Lung microvascular endothelial cell (primary cell): ENCODE measurements at regions not wholly inside any gene's neighbourhood (a gene's known extent, or its start where the extent isn't known, plus 50 kb on each side); places are given as distances from the start of the nearest gene placed in this dataset.
"Not testable (repeated sequence)": the region's sequence is repeated elsewhere in the genome, so short reads cannot be mapped to it uniquely, and the experiment has no call there.

ENCODE experiments used
- DNase-seq, 2 donors: peaks; one replicate each; pipeline versions ENCODE4 v3.0.0 to v3.0.0-alpha.2; 2010; ENCODE audit warnings: low read depth in 2 of 2

DNA sequence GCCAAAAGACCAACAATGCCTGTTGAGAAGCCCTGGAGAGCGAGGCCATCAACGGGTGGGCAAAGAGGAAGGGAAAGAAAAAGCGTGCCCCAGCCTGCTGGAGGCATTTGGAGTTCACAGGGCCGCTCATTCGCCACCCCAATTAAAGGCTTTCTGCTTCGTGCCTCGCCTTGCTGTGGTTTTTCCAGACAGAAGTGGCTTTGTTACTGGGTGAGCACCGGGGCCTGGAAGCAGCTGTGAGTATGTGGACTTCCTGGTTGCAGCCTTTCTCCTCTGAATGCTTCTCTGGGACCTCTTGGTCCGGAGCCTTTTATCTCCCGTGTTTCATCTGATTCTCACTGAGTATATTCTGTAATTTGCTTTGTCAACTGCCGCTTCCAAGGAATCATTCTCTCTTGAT lies 118.1 kb upstream of the EGR2 start:
- no peak for DNase-seq

DNA sequence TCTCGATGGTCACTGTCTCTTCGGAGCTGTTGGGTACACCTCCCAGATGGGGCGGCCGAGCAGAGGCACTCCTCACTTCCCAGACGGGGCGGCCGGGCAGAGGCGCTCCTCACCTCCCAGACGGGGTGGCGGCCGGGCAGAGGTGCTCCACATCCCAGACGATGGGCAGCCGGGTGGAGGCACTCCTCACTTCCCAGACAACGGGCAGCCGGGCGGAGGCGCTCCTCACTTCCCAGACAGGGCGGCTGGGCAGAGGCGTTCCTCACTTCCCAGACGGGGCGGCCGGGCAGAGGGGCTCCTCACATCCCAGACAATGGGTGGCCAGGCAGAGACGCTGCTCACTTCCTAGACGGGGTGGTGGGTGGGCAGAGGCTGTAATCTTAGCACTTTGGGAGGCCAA lies 112.6 kb upstream of the EGR2 start:
- DNase-seq, result not testable (repeated sequence)

DNA sequence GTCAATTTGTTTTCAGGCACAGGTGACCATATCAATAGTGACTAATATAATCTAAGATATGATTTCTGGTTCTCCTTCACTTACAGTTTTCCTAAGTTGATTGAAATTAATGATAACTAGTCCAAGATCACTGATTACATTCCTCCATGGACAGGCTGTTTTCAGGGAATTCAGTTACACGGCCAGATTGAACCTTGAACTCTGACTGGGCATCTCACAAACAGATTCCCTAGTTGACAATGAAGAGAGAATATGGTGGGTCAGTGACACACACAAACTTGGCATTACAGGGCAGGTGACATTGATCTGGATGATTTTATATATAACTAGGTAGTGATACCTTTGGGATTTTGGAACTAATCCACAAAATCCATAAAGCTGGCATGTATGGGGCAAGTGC lies 110.2 kb upstream of the EGR2 start:
- no peak for DNase-seq

DNA sequence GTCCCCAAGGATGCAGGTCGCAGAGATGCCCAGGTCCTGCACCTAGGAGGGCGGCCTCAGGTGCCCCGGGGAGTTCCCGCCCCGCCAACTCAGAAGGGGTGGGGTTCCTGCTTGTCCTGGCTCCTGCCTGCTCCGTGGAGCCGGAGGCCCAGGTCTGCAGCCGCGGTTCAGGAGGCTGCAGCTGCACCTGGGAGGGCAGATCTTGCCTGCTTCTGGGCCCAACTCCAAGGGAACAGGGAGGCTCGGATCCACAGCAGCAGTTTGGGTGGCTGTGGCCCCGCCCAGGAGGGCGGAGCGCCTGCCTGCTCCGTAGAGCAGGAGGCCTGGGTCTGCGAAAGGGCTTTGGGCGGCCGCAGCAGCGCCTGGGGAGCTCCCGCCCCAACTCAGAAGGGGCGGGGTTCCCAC lies 108.2 kb upstream of the EGR2 start:
- DNase-seq, result no peak

DNA sequence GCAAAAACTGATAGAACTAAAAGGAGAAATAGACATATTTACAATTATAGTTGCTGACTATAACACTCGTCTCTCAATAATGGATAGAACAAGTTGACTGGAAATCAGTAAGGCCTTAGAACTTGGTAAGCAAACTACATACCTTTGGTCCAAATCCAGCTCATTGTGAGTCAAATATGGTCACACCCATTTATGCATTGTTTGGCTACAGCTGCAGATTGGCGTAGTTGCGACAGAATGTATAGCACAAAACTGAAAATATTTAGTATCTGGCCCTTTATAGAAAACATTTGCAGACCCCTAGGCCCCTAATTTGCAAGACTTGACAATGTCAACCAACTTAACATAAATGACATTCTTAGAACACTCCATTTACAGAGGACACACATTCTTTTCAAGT lies 103.6 kb upstream of the EGR2 start:
- no peak for DNase-seq

DNA sequence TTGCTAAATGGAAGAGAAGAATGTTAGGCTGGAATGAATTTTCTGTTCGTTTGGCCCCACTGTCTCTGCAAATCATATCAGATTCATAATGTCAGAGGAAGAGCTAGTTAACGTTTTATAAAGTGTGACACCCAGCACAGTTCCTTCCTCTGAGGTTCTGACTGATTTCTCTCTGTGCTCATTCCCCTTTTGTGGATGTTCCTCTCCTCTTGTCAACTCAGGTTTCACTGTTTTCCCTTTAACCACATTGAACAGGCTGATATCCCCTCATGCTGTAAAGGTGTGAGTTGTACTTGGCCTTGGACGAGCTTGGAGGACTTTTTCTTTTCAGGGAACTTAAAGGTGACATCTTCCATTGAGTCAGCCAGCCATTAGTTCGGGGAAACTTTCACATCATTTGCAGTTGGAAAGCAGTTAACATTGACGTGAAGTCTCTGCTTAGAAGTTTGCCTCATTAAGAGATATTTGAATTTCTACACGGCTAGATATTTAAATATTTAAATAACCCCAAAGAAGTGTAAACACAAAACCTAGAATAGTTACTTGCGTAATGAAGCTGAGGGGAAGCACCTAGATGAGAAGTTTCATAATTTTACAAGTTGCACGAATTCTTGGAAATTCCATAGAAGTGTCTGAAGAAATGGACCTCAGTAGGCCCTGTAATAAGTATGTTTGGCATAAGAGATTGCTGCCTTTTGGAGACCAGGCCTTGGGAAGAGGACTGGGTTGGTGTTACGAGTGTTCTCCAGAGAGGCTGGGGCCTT lies 101.5 kb upstream of the EGR2 start:
- no peak for DNase-seq

DNA sequence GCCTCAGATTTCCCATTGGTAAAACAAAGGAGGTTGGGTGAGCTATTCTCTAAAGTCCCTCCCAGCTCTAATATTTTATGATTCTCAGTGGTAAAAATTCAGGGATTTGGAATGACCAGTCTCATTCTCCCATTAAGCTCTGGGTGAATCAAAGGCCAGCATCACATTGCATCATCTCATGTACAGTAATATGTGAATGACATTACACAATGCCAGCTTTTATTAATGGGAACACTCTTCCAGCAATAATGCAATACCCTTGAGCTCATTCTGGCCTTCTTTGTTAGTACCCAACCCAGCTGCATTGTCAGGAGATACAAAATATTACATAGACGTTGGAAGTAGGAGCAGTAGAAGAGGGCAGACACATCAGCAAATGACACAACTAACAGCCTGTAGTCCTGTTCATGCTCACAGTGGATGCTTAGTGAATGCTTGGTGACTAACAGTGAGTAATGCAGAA lies 100.0 kb upstream of the EGR2 start:
- DNase-seq, result no peak

DNA sequence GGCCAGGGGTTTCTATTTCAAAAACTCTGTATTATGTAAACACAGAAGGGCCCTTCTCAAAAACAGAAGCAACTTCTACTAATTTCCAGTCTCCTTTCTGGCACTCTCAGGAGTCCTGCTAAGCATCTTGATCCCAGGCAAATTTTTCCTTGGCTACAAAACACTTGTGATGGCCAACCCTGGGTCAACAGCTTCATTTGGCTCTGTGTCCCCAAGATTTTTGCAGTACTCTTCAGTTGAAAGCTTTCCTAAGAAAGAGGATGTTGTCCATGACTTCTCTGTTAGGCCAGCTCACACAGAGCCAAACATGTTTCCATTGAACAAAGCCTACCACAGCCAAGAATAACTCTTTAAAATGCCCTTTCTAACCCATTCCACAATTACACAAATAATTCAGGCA lies 99.0 kb upstream of the EGR2 start:
- no peak for DNase-seq

DNA sequence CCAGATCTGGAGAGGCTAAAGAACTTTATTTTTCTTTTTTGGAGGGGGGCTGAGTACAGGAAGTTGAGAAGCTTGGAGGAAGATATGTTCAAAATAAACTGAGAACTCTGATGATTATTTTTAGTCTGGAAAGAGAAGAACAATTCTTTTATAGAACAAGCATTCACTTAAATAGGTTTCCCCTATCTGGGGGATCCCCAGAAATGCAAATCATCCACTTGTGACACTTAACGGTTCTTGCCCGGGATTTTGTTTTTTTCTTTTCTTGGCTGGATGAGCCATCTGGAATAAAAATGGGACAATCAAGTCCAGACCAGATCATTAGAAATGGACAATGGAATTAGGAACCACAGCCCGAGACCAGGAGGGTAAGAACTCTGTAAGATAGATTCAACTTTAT lies 95.9 kb upstream of the EGR2 start:
- no peak for DNase-seq

DNA sequence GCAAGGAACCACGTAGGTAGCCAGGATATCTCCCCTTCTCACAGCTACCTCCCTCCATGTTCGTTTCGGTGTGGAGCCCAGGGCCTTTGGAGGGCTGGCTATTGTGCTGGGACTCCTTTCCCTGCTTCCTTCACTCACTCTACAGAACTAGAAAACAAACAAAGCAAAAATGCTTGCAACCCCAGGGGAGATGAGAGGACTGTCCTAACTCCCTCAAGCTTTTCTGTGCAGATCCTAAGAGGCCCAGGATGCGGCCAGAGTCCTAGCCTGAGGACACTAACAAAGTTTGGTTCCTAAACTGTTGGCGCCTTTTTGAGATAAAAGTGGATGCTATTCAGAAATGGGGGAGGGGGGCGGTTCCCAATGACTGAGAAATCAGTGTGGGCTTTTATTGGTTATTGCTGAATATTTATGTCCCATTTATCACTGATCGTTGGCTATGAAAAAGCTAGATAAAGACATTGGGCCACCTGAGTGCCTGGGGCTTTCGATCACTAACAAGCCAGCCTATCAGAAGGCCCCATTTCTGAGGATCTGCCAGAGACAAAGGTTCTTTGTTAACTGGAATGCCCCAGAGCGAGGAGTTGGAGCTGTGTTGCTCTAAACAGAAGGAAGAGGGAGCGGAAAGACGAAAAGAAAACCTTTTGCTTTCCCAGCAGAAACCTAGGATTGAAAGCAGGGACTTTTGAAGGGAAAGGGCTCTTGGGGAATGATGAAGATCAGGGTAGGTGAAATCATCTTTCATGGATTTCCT lies 95.2 kb upstream of the EGR2 start:
- no peak for DNase-seq

DNA sequence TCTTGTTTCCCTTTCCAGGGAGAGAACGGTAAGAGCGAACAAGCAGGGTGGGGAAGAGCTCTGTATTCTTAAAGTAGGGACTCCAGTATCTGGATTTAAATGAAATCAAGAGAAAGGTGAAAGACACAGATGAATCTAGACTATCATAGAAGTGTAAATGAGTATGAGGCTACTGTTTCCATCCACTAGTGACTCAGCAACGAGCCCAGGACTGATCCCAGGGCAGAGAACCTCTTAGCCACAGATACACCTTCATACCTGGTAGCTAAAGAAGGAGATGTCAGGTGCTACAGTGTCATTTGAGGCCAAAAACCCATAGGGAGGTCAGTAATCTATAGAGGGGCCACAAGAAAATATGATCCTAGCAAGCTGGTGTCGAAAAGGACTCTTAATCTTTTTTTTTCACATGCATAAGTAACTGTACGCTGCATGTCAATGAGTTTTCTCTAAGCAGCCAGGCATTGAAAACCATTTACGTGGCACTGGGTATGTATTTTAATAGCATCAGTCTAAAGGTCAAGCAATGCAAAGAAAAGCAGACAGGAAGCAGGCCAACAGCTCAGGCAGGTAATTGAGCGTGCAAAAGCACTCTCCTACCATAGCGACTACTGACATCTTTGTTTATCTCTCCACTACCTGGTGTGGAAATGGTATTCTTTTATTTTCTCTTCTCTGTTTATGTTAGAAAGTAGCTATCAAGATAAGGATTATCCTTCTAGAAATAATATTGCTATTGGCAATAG lies 91.5 kb upstream of the EGR2 start:
- no peak for DNase-seq

DNA sequence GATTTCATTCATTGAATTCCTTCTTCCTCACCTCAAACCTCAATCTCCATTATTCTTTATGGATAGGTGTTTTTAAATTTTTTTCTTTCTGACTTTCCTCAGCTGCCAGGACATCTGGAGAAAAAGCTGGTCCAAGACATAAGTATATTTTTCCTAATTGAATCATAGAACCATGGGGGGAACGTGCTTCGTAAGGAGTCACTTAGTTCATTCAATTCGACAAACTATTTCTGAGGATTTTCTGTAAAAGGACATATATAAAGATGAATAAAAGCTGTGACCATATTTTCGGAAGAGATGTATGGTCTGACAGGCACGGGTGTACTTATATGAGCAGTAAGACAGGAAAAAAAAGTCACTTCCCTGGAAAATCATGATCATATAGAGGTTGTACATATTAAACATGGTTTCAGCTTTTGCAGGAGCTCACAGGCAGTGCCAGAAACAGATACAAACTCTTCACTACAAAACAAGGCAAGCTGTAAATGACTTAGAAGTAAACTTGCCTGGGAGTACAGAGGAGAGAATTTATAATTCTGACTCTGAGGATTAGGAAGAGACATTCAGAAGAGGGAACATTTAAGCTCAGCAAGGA lies 88.2 kb upstream of the EGR2 start:
- DNase-seq, result no peak

DNA sequence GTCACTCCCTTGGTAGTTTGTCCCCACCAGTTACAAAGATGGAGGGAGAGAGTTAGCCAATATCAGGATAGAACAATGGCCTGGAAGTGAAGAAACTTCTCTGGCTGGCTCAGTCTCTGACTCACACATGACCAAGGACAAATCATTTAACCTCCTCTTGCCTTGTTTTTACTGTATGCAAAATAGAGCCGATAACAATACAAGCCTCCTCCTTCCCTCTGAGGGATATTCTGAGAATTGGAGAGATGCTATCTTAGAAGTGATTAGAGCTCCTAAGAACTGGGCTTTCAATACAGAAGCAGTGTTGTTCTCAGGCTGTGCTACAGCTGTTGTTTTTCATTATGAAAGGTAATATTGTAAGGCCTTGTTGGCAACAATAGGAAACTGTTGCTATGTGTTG lies 87.7 kb upstream of the EGR2 start:
- peak in 1 of 2 donors; percentile 19 for DNase-seq

DNA sequence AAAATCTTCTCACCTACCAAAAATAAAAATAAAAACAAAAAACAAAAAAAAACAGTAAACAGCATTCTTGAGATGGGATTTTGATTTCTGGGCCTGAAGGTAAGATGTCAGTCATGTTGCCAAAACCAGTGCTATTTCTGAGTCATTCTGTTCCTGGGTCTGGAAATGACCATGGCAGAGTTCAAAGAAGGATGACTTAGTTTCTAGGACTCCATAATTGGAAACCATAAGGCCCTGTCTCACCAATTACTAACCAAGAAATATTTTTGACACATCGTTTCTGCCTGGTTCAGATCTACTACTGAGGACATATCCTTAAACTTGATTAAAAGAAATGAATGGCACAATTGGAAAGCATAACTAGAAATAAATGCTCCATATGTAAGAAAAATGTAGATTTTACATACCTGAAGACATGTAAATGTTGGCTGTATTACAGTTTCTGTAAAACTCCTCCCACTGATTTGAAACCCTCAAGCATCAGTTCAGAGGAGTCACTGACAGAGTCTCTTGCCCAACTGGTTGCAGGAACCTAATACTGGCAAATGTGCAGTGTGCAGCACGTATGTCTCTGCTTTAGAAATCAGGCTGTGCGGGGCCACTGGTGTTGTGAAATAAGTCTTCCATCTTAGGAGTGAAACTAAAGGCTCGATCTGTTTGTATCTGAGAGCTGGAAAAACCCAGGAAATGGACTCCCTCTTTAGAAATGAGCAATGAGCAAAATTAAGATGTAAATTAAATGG lies 84.8 kb upstream of the EGR2 start:
- no peak for DNase-seq

DNA sequence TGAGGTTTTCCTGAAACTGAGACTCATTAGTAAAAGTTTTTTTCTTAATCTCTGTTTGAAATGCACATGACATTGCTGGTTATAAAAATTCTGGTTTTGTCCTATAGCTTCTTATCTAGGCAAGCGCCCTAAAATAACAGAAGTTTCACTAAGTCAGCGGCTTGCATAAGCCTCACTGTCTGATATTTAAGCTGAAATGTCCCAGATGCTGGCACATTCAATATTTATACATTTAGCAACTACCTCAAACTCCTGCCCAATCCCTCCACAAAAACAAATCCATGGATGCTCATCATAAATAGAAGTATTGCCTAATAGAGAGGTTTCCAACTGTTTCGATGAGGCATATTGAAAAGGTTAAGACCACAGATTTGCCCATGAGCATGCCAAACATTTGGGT lies 83.1 kb upstream of the EGR2 start:
- no peak for DNase-seq

DNA sequence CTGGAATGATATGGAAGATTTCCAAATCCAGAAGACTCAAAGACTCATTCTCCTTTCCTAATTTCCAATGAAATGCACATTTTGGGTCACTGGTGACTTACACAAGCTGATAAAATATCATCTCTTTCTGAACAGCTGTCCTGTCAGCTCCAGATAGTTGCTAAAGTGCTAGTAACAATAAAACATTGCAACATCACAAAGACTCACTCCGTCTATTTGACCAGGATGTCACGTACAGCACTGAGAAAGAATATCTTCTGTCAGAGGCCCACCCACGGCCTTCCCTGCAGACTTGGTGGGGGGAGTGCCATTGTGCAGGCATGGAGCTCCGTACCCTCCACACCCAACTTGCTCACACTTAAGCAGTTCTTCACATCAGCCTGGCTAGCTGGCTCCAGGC lies 78.9 kb upstream of the EGR2 start:
- no peak for DNase-seq

DNA sequence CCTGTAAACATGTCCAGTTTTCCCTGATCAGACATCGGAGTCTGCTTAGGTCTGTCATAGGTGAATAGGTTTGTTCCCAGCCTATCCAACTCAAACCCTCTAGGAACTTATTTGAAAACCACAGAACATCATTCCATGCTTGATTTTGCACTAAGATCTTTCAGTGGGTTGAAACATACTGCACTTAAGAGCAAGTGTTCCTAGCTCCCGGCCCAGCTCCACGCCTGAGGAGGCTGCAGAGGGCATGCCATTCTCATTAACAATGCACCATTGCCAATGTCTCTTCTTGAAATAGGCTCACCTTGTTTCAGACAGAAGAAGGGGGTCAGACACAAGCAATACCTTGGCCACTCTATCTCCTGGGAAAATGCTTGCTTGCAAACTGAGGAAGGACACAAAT lies 78.0 kb upstream of the EGR2 start:
- no peak for DNase-seq

DNA sequence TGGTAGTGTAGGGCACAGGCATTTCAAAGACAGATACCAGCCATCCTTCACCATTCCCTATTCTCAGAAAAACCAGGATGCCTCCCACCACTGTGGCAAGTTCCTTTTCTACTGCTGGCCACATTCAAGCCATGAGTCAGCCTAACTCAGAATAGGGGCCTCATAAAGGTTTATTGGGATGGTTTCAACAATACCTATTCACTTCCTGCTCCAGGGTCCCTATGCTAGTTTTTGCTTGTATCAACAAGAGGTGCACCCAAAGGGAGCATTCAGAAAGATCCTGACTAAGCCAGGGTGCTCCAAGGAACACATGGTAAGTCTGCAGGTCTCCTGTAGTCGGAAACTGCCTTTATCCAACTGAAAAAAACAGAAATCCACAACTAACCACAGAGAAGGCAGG lies 76.9 kb upstream of the EGR2 start:
- no peak for DNase-seq

DNA sequence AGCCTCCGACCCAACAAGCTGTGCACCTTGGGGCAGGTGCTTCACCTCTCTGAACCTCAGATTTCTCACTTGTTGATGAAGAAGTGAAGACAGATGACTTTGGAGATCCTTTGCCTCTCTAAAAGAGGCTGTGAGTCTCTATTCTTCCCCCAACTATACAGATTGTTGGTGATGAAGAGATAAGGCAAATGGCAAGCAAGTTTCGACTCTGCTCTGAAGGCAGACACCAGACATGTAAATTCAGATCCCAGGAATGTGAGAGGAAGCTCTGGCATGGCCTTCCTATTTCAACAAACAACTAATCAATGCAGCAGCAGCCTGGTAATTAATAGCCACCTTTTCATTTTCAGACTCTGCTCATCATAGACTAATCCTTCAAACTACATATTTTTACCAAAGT lies 74.2 kb upstream of the EGR2 start:
- DNase-seq, result no peak

DNA sequence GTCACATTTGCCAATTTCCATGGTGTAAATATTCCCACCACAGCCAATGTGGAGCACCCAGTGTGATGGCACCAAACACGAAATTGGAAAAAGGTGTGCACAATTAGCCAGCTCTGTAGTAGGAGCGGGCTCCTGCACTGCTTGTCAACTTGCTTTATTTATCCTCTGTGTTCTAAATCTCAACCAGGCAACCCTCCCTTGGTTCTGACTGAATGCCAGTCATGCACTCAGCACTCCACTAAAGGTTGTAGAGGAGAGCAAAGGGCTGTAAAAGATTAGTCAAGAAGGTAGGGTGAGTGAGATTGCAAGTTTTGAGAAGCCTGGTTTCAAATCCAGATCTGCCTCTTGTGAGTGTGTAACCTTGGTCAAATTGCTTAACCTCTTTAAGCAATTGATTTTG lies 71.5 kb upstream of the EGR2 start:
- DNase-seq, result no peak

DNA sequence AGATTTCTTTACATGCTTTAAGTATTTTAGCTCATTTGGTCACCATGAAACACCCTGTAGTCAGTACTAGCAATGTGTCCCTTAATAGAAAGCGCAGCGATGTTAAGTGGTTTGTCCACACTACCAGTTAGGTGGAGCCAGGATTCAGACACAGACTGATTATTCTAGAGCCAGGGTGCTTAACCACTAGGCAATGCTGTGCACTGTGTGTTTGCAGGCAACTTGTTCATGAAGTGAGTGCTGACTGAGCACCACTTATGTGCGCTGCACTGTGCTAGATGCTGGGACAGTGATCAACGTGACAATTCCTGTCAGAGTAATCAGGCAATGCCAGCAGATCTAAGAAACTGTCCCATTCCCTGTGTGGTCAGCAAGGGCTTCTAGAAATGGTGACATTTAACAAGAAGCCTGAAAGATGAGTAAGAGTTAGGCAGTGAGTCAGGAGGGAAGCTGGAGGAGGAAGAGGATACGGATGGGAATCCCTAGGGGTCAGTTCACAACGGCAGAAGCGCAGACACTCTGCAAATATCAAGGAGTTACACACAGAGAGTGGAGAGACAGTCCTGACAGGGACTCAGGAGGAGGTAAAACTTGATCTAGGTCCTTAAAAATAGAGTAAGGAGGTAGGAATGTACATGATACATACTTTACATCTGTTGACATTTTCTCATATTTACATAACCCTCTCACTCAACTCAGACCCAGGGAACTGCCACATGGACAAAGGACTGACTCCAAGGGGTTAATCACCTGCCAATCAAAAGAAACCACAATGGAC lies 69.7 kb upstream of the EGR2 start:
- peak in 1 of 2 donors; percentile 14 for DNase-seq
